Progenitor cell of endocrine pancreas (in vitro differentiated cells): ENCODE measurements at regions not wholly inside any gene's neighbourhood (a gene's known extent, or its start where the extent isn't known, plus 50 kb on each side); places are given as distances from the start of the nearest gene placed in this dataset.
A peak's percentile ranks its signal among the peaks of the same experiment; 100 is the strongest.

Experiments used
- DNase-seq: peaks from one replicate; pipeline ENCODE4 v3.0.0; 2021; ENCODE audit warnings: low spot score; ENCODE audit not compliant: unreplicated experiment
- H3K27ac Mint-ChIP-seq: 2 replicates; pipeline ENCODE4 v1.8.0; 2021; ENCODE audit warnings: mild to moderate bottlenecking, moderate library complexity, mixed read lengths
- H3K27me3 Mint-ChIP-seq: 2 replicates; pipeline ENCODE4 v1.8.0; 2021; ENCODE audit warnings: mixed read lengths
- H3K36me3 Mint-ChIP-seq: 2 replicates; pipeline ENCODE4 v1.8.0; 2022; ENCODE audit warnings: mixed read lengths; ENCODE audit not compliant: insufficient read depth
- H3K4me1 Mint-ChIP-seq: 2 replicates; pipeline ENCODE4 v1.8.0; 2021; ENCODE audit warnings: low read depth, mixed read lengths
- H3K4me3 Mint-ChIP-seq: 2 replicates; pipeline ENCODE4 v1.8.0; 2021; ENCODE audit warnings: low read depth, mild to moderate bottlenecking, moderate library complexity, mixed read lengths
- H3K9me3 Mint-ChIP-seq: 2 replicates; pipeline ENCODE4 v1.8.0; 2021; ENCODE audit warnings: low read depth, mixed read lengths
- TF ChIP-seq, protein P1 (sequence below): fragments of 200-600 bp; sonication (generic); IDR thresholded peaks from one replicate; pipeline ENCODE4 v1.5.0; 2021; ENCODE audit warnings: antibody characterized with exemption, mild to moderate bottlenecking; ENCODE audit not compliant: unreplicated experiment

DNA sequence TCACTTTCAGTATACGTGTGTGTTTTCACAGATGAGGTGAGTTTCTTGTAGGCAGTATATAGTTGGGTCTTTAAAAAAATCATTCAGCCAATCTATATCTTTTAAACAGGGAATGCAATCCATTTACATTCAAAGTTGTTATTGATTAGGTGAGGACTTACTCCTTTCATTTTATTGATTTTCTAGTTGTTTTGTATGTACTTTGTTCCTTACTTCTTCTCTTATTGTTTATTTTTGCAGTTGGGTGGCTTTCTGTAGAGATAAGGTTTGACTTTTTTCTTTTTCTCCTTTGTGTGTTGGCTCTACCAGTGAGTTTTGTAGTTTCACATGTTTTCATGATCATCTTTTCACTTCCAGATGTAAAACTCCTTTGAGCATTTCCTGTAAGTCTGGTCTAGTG lies 83.1 kb downstream of the MAGED1 start:
- peak overlapping the region; percentile 14 for H3K4me3 Mint-ChIP-seq
- TF ChIP-seq, protein P1, sequence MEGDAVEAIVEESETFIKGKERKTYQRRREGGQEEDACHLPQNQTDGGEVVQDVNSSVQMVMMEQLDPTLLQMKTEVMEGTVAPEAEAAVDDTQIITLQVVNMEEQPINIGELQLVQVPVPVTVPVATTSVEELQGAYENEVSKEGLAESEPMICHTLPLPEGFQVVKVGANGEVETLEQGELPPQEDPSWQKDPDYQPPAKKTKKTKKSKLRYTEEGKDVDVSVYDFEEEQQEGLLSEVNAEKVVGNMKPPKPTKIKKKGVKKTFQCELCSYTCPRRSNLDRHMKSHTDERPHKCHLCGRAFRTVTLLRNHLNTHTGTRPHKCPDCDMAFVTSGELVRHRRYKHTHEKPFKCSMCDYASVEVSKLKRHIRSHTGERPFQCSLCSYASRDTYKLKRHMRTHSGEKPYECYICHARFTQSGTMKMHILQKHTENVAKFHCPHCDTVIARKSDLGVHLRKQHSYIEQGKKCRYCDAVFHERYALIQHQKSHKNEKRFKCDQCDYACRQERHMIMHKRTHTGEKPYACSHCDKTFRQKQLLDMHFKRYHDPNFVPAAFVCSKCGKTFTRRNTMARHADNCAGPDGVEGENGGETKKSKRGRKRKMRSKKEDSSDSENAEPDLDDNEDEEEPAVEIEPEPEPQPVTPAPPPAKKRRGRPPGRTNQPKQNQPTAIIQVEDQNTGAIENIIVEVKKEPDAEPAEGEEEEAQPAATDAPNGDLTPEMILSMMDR: no peak
- peak overlapping the region; percentile 21 for H3K27ac Mint-ChIP-seq
- no peaks in the 10 kb centered on the region for H3K36me3 Mint-ChIP-seq
- H3K4me1 Mint-ChIP-seq: peaks cover 15% of the 10 kb centered on the region
- H3K27me3 Mint-ChIP-seq: peaks cover 12% of the 10 kb centered on the region
- no peak for DNase-seq
- peaks cover 31% of the 10 kb centered on the region for H3K9me3 Mint-ChIP-seq
